NK-92 (cell line): ENCODE measurements at regions not wholly inside any gene's neighbourhood (a gene's known extent, or its start where the extent isn't known, plus 50 kb on each side); places are given as distances from the start of the nearest gene placed in this dataset.

Source experiments
- DNase-seq: peaks from one replicate; lab custom pipeline; 2025; ENCODE audit not compliant: unreplicated experiment; lab: John Stamatoyannopoulos, UW

DNA sequence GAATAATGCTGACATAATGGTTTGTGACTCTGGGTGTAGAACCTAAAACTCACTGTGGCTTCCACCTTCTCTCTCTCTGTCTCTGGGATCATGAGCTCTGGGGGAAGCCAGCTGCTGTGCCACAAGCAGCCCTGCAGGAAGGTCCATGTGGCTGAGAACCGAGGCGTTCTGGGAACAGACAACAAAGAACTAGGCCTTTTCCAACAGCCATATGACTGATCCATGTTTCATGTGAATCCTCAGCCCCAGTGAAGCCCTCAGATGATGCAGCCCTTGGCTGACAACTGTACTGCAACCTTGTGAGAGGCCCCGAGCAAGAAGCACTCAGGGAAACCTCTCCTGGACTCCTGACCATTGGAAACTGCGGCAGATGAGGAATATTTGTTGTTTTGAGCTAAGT is 56.6 kb downstream of the HLA-G start:
- no peak for DNase-seq

DNA sequence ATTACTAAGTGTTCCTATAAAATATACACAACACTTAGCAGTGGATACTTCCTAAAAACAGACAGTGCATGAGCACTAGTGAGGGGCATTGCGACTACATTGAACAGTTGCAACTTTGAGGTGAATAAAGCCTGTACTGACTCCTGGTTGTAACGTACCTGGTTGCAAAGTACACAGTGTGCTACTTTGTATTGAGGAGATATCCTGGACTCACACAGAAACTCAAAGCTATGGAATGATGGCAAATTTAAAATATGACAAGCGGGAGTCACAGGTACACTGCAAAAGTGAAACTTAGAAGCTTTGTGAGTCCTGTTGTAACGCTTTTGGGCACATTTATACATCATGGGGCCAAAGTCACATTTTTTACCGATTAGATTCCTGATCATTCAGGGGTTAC is 55.6 kb upstream of the HLA-A start:
- DNase-seq, result no peak

DNA sequence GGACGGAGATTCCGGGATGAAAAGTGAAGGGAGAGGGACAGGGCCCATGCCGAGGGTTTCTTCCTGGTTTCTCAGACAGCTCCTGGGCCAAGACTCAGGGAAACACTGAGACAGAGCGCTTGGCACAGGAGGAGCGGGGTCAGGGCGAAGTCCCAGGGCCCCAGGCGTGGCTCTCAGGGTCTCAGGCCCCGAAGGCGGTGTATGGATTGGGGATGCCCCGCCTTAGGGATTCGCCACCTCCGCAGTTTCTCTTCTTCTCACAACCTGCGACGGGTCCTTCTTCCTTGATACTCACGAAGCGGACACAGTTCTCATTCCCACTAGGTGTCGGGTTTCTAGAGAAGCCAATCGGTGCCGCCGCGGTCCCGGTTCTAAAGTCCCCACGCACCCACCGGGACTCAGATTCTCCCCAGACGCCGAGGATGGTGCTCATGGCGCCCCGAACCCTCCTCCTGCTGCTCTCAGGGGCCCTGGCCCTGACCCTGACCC is 55.0 kb upstream of the HLA-A start:
- no peak for DNase-seq

DNA sequence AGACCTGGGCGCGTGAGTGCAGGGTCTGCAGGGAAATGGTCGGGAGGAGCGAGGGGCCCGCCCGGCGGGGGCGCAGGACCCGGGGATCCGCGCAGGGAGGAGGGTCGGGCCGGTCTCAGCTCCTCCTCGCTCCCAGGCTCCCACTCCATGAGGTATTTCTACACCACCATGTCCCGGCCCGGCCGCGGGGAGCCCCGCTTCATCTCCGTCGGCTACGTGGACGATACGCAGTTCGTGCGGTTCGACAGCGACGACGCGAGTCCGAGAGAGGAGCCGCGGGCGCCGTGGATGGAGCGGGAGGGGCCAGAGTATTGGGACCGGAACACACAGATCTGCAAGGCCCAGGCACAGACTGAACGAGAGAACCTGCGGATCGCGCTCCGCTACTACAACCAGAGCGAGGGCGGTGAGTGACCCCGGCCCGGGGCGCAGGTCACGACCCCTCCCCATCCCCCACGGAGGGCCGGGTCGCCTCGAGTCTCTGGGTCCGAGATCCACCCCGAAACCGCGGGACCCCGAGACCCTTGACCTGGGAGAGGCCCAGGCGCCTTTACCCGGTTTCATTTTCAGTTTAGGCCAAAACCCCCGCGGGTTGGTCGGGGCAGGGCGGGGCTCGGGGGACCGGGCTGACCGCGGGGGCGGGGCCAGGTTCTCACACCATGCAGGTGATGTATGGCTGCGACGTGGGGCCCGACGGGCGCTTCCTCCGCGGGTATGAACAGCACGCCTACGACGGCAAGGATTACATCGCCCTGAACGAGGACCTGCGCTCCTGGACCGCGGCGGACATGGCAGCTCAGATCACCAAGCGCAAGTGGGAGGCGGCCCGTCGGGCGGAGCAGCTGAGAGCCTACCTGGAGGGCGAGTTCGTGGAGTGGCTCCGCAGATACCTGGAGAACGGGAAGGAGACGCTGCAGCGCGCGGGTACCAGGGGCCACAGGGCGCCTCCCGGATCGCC is 54.2 kb upstream of the HLA-A start:
- DNase-seq, result peak; percentile 57
